HEK293 (cell line): ENCODE measurements at regions not wholly inside any gene's neighbourhood (a gene's known extent, or its start where the extent isn't known, plus 50 kb on each side); places are given as distances from the start of the nearest gene placed in this dataset.

Experiments
- HOXA7 ChIP-seq: sonication (generic); formaldehyde crosslinking; IDR thresholded peaks from 2 replicates; pipeline ENCODE4 v1.8.1; 2022; ENCODE audit warnings: missing genetic modification reagents, borderline replicate concordance
- SETDB1 ChIP-seq: IDR thresholded peaks from one replicate; pipeline ENCODE4 v1.6.1; 2017; ENCODE audit warnings: mild to moderate bottlenecking, low read length, moderate library complexity, mixed read lengths; ENCODE audit not compliant: insufficient read length
- ZNF426 ChIP-seq: fragments of 450-650 bp; formaldehyde crosslinking; IDR thresholded peaks from 2 replicates; pipeline ENCODE4 v1.5.1; 2017; ENCODE audit warnings: missing biosample characterization, missing genetic modification characterization, mild to moderate bottlenecking, inconsistent platforms, moderate library complexity
- TF ChIP-seq, protein P1 (sequence below): fragments of 450-650 bp; formaldehyde crosslinking; IDR thresholded peaks from 2 replicates; pipeline ENCODE4 v1.5.1; 2016; ENCODE audit warnings: missing biosample characterization, missing genetic modification characterization

GRCh38 chr10:44312401-44312800 lies 72.5 kb downstream of the CXCL12 start:
- TF ChIP-seq ZNF426: no peak
- TF ChIP-seq SETDB1: no peak
- TF ChIP-seq, protein P1, sequence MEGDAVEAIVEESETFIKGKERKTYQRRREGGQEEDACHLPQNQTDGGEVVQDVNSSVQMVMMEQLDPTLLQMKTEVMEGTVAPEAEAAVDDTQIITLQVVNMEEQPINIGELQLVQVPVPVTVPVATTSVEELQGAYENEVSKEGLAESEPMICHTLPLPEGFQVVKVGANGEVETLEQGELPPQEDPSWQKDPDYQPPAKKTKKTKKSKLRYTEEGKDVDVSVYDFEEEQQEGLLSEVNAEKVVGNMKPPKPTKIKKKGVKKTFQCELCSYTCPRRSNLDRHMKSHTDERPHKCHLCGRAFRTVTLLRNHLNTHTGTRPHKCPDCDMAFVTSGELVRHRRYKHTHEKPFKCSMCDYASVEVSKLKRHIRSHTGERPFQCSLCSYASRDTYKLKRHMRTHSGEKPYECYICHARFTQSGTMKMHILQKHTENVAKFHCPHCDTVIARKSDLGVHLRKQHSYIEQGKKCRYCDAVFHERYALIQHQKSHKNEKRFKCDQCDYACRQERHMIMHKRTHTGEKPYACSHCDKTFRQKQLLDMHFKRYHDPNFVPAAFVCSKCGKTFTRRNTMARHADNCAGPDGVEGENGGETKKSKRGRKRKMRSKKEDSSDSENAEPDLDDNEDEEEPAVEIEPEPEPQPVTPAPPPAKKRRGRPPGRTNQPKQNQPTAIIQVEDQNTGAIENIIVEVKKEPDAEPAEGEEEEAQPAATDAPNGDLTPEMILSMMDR (tag by site-specific recombination): no peak
- TF ChIP-seq HOXA7: no peak
